HG02759 (cell line): ENCODE measurements at regions not wholly inside any gene's neighbourhood (a gene's known extent, or its start where the extent isn't known, plus 50 kb on each side); places are given as distances from the start of the nearest gene placed in this dataset.

Experiments
- ATAC-seq: cut with Tn5 transposase; IDR thresholded peaks from one replicate; pipeline ENCODE4 v1.9.1; 2021; ENCODE audit warnings: mild to moderate bottlenecking, moderate library complexity; ENCODE audit not compliant: unreplicated experiment

DNA sequence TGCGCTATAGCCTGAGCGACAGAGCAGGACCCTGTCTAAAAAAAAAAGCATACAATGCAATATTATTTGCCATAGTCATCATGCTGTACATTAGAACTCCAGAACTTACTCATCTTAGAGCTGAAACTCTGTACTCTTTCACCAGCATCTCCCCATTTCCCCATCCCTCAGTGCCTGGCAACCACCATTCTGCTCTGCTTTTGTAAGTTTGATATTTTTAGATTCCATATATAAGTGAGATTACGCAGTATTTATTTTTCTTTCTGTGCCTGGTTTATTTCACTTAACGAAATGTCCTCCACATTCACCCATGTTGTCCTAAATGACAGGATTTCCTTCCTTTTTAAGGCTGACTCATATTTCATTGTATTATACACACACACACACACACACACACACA, 121.8 kb downstream of the BBS10 start:
- no peak for ATAC-seq

DNA sequence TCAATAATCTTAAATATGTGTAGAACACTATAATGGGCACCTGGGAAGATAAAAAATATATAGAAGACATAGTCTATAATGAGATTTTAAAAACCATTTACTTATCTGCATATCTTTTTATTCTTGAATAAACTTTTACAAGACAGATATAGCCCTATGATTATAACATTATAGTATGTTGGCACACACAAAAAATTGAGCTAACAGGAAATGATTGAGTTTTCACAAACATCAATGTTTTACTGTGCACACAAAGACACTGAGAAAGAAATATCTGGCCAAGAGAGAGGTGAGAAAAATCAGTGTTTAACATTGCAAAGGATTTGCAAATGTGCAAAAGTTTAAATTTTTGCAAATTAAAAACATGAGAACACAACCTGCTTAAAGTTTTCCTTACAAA, 124.3 kb downstream of the BBS10 start:
- ATAC-seq, result no peak

DNA sequence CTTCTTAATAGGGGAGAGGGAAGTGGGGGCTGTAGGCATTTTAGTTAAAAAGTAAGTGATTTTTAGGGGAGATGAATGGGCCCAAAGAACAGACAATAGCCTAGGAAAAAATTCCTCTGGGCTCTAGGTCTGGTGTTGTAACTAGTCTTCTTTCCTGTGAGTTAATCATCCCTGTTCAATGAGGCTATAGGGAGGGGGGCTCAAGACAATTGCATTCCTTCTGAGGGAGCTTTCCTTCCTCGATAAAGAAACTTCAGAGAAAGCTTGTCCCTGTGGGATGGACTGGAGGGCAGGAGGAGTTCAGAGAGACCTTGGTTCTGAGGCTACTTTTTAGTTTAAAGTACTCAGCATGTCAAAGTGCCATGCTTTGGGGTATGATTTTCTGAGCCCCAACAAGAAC, 127.2 kb downstream of the BBS10 start:
- no peak for ATAC-seq

DNA sequence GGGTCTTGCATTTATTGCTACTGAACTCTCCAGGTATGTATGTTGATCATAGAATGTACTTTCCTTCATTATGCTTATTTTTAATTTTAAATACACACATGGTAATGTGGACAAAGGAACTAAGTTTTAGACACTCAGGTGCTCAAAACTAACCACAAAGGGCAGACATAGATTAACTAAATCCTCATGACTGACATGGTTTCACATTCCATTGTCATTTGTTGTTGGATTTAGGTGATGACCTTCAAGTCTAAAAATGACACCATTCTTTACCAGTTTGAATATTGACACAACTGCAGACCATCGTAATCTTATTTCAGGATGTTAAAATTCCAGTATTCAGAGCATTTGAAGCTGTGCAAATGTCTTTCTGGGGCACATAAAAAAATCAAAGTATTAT, 128.4 kb downstream of the BBS10 start:
- ATAC-seq, result no peak

DNA sequence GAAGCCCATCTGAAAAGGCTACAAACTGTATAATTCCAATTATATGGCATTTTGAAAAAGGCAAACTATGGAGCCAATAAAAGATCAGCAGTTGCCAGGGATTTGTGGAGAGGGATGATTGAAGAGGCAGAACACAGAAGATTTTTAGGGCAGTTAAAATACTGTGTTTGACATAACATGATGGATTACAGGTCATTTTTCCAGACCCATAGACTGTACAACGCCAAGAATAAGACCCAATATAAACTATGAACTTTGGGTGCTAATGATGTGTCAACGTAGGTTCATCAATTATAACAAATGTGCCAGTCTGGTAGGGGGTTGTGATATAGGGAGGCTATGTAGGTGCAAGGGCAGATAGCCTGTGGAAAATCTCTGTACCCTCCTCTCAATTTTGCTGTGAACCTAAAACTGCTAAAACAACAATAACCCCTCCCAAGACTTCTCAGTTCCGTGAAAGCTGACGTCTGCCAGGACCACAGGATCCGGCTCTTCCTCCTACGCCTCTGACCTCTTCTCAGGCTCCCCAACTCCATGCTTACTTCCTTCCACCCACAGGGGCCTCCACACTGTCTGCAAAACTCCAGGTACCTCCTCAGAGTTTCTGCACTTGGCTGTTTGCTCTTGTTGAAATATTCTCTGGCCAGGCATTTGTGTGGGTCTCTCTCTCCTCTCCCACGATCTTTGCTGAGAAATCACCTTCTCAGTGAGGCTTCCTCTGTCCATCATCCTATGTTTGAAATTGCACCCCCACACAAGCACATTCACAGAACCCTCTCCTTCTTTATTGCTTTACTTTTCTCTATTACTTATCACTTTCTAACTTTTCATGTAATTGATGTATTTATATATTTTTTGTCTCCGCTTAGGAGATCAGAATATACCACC, 131.4 kb downstream of the BBS10 start:
- no peak for ATAC-seq

DNA sequence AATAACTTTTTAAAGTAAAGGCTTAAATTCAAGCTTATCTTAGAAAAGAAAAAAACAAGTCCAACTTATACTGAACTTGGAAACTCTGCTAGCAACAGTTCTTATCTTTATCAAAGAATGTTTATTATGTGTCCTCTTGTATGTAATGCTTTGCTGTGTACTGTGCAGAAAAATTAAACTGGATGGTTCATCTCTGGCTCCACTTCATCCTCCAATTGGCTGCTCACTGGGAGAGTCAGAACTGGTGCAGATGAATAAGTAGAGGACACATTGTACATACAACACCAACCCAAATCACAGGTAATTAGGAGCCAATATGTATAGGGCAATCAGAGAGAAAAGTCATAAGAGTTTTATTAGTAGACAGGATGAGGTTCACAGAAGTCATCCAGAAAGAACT, 123.6 kb upstream of the NAP1L1 start:
- ATAC-seq, result no peak

DNA sequence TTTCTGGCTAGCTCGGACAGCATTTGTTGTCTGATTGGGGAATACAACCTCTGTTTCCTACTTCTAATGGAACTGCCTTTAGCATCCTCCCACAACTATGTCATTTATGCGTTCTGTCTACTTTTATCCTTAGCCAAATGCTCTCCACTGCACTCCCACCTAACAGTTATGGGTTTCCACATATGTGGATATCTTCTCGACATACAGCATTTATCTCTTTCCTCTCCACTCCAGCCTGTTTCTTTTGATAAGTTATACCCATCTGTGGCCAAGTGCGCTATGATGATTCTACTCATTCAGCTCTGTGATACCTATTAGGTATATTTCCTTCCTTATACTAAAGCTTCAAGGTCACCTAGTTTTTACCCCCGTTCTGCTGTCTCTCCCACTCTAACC, 122.2 kb upstream of the NAP1L1 start:
- ATAC-seq, result no peak

DNA sequence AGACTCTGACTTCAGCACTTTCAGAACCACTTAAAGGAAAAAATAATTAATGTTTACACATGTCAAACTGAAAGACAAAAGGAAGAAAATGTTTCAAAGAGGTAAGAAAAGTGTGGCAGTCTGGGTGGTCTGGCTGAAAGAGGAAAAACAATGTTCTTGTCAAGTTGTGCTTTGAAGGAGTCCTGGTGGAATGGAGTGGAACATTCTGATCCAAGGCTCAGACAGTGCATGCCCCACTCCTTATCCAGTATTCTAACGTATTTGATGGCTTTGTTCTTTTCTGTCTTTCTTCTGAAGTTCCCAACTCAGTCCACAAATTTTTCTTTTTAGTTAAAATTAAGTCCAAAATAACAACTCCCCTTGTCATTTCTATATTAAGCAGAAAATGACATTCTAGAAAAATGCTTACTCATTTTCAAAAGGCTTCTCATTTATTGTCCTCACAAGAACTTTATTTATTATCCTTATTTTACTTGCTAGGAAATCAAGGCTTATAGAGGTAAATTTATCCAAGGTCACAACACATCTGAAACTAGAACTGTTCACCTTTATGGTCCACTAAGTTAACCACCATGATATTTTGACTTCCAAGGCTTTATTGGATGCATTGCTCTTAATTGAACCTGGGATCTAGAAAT, 121.7 kb upstream of the NAP1L1 start:
- no peak for ATAC-seq

DNA sequence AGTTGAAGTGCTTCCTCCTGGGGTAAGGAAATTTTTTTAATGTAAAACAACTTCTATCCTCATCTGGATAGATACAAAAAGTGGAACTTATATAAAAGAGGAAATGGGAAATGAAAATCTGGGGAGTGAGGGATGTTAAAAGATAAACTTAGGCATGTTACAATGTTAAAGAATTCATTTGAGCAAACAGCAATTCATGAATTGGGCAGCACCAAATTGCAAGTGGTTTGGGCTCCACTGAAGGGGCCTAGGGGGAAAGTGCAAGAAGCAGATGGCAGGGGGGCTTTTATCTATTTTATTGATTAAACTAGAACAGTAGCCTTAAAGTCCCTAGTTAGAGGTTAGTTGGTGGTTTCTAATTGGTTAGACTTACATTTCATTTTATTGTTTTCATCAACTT, 118.1 kb upstream of the NAP1L1 start:
- ATAC-seq, result no peak

DNA sequence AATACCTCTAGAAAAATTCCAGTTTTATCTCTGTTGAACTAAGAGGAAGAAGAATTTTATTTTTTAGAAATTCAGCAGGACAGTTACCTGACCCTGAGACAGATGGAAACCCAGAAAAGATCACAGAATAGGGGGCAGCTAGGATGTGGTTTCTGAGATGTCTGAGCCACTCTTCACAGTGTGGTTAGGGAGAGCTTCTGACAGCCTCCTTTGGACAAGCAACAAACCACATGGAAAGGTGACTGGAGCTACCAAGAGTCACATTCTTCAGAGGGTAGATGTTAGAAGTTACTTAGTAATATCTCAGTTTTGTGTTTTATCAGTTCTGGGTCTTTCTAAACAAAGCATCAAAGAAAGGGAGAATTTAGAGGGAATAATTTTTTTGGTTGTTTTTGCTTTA, 117.3 kb upstream of the NAP1L1 start:
- ATAC-seq, result no peak

DNA sequence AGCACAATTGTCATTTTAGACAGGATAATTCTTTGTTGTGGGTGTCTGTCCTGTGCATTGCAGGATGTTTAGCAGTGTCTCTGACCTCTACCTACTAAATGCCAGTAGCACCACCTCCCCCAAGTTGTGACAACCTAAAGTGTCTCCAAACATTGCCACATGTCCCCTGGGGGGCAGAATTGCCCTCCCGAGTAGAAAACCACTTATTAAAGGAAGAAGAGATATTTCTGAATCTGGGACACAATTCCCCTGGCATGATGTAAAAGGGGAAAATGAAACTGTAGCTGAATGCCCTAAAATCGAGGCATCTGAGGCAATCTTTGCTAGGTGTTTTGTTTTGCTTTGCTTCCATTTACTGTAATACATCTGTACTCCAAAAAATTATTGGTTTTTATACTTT, 116.8 kb upstream of the NAP1L1 start:
- no peak for ATAC-seq

DNA sequence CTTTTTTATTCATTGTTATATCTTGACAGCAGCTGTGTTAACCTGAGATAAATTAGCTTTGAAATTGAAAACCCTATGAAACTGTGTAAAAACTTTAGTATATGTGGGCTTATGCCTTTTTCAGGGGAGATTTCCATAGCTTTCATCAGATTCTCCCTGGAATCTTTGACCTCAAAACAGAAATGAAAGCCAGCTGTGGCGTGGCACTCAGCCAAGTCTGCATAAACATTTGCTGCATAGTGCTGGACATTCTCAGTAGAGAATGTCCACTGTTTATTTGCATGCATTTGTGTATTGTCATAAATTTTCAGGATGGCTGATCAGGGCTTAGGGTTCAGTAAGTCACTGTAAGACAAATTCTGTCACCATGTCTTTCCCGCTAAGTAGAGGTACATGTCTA, 115.3 kb upstream of the NAP1L1 start:
- no peak for ATAC-seq

DNA sequence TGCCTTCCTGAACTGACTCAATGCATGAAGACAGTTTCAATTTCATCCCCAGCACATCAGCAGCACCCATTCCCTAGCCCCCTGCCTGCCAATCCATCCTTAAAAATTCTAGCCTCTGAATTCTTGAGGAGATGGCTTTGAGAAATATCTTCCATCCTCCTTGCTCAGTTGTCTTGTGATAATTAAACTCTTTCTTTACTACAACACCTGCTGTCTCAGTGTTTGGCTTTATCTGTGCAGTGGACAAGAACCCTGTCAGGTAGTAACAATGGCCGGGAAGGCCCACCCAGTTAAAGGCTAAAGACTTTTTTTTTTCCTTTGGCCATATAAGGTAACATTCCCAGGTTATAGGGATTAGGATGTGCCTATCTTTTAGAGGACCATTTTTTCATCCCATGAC, 114.4 kb upstream of the NAP1L1 start:
- ATAC-seq, result no peak

DNA sequence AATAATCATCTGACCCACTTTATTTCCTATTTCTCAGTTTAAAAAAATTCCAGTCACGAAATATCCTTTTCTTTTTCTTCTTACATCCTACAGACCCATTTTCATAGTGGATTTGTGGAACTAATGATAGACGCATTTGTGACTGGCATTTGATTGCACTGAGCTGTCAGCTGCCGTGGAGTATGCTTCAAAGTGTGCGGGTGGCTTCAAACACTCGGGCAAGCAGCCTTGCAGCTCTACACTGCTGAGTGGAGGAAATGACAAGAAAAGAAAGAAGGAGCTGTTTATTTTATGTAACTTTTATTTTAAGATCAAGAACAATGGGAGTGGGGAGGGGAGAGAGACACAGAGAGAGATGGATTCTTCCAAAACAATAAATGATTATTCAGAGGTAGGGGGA, 112.8 kb upstream of the NAP1L1 start:
- ATAC-seq, result no peak

DNA sequence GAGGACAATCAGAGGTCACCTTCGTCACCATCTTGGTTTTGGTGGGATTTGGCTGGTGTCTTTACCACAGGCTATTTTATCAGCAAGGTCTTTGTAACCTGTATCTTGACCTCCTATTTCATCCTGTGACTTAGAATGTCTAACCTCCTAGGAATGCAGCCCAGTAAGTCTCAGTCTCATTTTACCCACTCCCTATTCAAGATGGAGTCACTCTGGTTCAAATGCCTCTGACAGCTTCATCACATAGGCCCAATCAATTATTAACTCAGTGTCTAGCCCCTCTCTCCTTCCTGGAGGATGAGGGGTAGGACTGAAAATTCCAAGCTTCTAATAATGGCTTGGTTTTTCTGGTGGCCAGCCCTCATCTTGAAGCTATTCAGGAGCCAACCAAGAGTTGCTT, 111.4 kb upstream of the NAP1L1 start:
- ATAC-seq, result no peak

DNA sequence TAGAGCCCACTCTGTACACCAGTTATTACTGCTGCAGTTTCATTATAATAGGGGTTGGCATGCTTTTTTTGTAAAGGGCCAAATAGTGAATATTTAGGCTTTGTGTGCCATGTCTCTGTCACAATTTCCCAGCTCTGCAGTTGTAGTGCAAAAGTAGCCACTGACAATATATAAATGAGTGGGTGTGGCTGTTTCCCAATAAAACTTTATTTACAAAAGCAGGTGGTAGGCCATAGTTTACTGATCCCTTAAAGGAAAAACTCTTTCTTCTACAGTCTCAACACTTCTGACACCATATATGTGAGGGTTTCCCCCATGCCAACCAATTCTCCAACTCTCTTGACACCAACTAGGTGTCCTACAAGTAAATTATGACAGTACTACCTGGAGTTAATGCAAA, 110.2 kb upstream of the NAP1L1 start:
- ATAC-seq, result no peak

DNA sequence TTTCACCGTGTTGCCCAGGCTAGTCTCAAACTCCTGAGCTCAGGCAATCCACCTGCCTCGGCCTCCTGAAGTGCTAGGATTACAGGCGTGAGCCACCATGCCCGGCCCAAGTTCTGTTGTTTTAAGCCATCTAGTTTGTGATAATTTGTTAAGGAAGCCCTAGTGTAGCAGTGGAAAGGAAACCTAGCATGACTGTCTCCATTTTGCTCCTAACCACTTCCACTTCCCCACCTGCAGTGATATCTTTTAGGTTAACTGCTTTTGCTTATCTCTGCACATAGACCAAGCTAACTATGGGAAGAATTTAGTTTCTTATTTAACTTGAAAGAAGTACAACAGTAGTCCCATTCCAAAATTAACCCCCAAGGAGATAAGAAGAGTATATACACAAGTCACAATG, 109.5 kb upstream of the NAP1L1 start:
- no peak for ATAC-seq

DNA sequence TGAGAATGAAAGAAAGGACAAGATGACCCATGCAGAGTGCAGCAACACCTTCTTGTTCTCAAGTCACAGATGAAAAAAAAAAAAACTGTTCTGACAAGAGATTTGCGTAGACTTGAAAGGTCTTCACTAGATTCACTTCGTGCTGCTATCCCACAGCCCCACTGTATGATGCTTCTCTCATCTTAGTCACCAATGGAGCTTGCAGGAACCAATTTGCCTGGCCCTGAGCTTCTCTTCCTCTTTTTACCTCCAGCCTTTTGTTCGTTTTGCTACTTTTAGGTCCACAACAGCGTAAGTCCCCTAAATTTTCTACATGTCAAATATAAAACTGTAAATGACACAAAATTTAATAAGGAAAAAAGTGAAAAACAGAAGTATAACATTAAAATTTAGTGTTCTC, 107.9 kb upstream of the NAP1L1 start:
- ATAC-seq, result no peak

DNA sequence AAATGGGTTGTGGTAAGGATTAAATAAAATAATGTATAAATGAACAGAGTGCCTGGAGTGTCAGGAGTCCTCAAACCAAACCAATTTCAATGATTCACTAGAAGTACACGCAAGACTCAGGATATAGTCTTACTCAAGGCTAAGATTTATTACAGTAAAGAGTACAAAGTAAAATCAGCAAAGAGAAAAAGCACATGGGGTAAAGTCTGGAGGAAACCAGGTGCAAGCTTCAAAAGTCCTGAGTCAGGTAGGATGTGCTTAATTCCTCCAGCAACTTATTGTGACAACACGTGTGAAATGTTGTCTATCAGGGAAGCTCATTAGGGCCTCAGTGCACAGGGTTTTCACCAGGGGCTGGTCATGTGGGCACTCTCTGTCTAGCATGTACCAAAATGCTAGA, 105.8 kb upstream of the NAP1L1 start:
- ATAC-seq, result no peak

DNA sequence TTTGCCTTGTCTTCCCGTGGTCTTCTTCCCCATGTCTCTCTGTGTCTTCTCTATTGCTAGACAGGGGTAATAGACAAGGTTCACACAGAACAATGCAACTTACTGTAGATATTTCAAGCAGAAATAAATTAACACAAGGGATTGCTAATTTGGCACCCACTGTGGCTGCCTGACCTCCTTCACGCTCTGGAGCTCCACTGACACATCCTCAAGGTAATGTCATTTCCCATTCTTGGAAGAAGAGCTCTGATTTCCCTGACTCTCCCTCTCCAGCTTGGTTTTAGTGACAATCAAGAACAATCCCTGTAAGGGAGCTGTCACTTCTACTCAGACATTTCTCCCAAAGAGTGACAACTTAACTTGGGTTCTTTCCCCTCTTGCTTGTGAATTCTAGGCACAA, 105.4 kb upstream of the NAP1L1 start:
- no peak for ATAC-seq

DNA sequence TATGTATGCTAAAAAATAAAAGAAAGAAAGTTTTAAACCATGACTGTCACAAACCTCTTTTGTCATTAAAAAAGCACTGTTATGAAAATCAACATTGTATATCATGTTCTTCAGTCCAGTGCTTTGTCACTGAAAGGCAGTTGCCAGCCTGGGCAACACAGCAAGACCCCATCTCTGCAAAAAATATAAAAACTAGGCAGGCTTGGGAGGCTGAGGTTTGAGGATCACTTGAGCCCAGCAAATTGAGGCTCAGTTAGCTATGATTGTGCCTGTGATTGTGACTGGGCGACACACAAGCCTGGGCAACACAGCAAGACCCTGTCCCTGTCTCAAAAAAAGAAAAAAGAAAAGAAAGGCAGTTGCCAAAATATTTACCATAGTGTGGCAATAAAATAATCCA, 102.7 kb upstream of the NAP1L1 start:
- ATAC-seq, result no peak

DNA sequence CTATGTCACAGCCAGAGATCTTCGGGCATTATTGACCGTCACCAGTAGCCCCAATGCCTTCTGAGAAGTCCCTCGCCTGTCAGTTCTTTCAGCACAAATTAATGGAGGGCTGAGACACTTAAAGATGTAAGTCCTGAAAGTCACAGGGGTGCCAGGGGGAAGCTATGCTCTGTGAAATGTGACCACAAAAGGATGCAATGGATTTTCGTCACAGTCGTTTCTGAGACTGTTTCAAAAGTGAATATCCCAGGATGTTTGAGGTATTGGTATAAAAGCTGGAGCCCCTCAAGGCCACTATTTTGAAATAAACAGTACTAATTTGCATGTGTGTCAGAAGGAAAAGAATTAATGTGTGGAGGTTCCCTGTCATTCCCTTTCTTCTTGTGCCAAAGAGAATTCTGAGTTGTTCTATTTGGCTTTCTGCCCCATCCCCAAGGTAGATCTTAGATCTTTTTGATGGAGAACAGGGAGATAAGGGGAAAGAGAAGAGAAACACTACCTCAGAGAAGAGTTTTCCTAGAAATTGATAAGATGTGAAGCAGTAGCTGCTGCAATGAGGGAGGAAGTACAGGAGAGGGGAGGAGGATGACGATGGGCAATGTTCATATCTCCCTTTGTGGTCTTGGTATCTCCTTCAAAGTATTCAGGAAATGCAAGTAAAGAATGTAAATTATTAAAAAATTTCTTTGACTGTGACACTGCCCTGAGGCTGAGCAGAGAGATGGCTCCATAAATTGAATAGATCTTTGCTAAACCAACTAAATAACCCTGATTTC, 101.8 kb upstream of the NAP1L1 start:
- no peak for ATAC-seq
